HEK293 (cell line): ENCODE measurements at regions not wholly inside any gene's neighbourhood (a gene's known extent, or its start where the extent isn't known, plus 50 kb on each side); places are given as distances from the start of the nearest gene placed in this dataset.

Experiments used
- GLIS1 ChIP-seq: fragments of 450-650 bp; formaldehyde crosslinking; IDR thresholded peaks from 2 replicates; pipeline ENCODE4 v1.5.1; 2016; ENCODE audit warnings: missing biosample characterization, missing genetic modification characterization
- ZBTB20 ChIP-seq: fragments of 450-650 bp; formaldehyde crosslinking; IDR thresholded peaks from 2 replicates; pipeline ENCODE4 v1.5.1; 2016; ENCODE audit warnings: missing biosample characterization, missing genetic modification characterization
- ZNF10 ChIP-seq: fragments of 450-650 bp; formaldehyde crosslinking; IDR thresholded peaks from 2 replicates; pipeline ENCODE4 v1.5.1; 2017; ENCODE audit warnings: missing biosample characterization, missing genetic modification characterization
- ZNF133 ChIP-seq: fragments of 450-650 bp; formaldehyde crosslinking; IDR thresholded peaks from 2 replicates; pipeline ENCODE4 v1.5.1; 2016; ENCODE audit warnings: missing biosample characterization, missing genetic modification characterization
- ZNF138 ChIP-seq: fragments of 450-650 bp; formaldehyde crosslinking; IDR thresholded peaks from 2 replicates; pipeline ENCODE4 v1.5.1; 2016; ENCODE audit warnings: missing biosample characterization, missing genetic modification characterization, borderline replicate concordance
- ZNF394 ChIP-seq: fragments of 450-650 bp; formaldehyde crosslinking; IDR thresholded peaks from 2 replicates; pipeline ENCODE4 v1.5.1; 2016; ENCODE audit warnings: missing biosample characterization, missing genetic modification characterization, mild to moderate bottlenecking, moderate library complexity, borderline replicate concordance
- ZNF558 ChIP-seq: fragments of 450-650 bp; formaldehyde crosslinking; IDR thresholded peaks from 2 replicates; pipeline ENCODE4 v1.5.1; 2016; ENCODE audit warnings: missing biosample characterization, missing genetic modification characterization
- TF ChIP-seq, protein P1 (sequence below): fragments of 450-650 bp; formaldehyde crosslinking; IDR thresholded peaks from 2 replicates; pipeline ENCODE4 v1.5.1; 2016; ENCODE audit warnings: missing biosample characterization, missing genetic modification characterization, borderline replicate concordance
- TF ChIP-seq, protein P2 (sequence below): fragments of 450-650 bp; formaldehyde crosslinking; IDR thresholded peaks from 2 replicates; pipeline ENCODE4 v1.5.1; 2016; ENCODE audit warnings: missing biosample characterization, missing genetic modification characterization

DNA sequence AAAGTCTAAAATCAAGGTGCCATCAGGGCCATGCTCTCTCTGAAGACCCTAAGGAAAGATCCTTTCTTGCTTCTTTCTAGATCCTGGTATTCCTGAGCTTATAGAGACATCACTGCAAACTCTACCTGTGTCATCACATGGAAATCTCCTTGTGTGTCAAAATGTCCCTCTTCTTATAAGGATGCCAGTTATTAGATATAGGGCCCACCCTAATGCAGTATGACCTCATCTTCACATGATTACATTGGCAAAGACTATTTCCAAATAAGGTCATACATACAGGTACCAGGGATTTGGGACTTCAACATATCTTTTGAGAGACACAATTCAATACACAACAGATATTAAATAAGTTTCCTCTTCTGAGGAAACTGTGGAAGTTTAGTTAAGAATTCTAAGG lies 123.9 kb downstream of the UNC5CL start:
- TF ChIP-seq ZNF138 (tag by site-specific recombination) (no peak), GLIS1 (no peak), ZNF10 (no peak), ZNF133 (no peak), ZNF558 (tag by site-specific recombination) (no peak), ZBTB20 (tag by site-specific recombination) (no peak), ZNF394 (no peak)
- TF ChIP-seq, protein P1, sequence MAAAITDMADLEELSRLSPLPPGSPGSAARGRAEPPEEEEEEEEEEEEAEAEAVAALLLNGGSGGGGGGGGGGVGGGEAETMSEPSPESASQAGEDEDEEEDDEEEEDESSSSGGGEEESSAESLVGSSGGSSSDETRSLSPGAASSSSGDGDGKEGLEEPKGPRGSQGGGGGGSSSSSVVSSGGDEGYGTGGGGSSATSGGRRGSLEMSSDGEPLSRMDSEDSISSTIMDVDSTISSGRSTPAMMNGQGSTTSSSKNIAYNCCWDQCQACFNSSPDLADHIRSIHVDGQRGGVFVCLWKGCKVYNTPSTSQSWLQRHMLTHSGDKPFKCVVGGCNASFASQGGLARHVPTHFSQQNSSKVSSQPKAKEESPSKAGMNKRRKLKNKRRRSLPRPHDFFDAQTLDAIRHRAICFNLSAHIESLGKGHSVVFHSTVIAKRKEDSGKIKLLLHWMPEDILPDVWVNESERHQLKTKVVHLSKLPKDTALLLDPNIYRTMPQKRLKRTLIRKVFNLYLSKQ (tag by site-specific recombination): no peak
- TF ChIP-seq, protein P2, sequence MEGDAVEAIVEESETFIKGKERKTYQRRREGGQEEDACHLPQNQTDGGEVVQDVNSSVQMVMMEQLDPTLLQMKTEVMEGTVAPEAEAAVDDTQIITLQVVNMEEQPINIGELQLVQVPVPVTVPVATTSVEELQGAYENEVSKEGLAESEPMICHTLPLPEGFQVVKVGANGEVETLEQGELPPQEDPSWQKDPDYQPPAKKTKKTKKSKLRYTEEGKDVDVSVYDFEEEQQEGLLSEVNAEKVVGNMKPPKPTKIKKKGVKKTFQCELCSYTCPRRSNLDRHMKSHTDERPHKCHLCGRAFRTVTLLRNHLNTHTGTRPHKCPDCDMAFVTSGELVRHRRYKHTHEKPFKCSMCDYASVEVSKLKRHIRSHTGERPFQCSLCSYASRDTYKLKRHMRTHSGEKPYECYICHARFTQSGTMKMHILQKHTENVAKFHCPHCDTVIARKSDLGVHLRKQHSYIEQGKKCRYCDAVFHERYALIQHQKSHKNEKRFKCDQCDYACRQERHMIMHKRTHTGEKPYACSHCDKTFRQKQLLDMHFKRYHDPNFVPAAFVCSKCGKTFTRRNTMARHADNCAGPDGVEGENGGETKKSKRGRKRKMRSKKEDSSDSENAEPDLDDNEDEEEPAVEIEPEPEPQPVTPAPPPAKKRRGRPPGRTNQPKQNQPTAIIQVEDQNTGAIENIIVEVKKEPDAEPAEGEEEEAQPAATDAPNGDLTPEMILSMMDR (tag by site-specific recombination): no peak
